GM23338 (cell line): ENCODE measurements at regions not wholly inside any gene's neighbourhood (a gene's known extent, or its start where the extent isn't known, plus 50 kb on each side); places are given as distances from the start of the nearest gene placed in this dataset.

Experiments used
- CTCF ChIP-seq, 2 experiments: fragments of 200-600 bp in 1 of 2; sonication (generic) in 1 of 2; conservative IDR thresholded peaks; 2 replicates each; pipeline versions ENCODE4 v1.5.1 to v1.6.1; 2016 to 2017; ENCODE audit warnings: antibody characterized with exemption in 2 of 2, low read depth in 2 of 2, mild to moderate bottlenecking in 2 of 2, moderate library complexity in 1 of 2
- EZH2 ChIP-seq: fragments of 200-600 bp; sonication (generic); IDR thresholded peaks from one replicate; pipeline ENCODE4 v1.8.0; 2017; ENCODE audit warnings: antibody characterized with exemption, mild to moderate bottlenecking, low read depth; ENCODE audit not compliant: unreplicated experiment
- EZH2phosphoT487 ChIP-seq: fragments of 200-600 bp; sonication (generic); IDR thresholded peaks from one replicate; pipeline ENCODE4 v1.8.1; 2018; ENCODE audit warnings: antibody characterized with exemption; ENCODE audit not compliant: unreplicated experiment
- NANOG ChIP-seq: IDR thresholded peaks from 2 replicates; pipeline ENCODE4 v1.6.1; 2016; ENCODE audit warnings: antibody characterized with exemption, borderline replicate concordance
- REST ChIP-seq: IDR thresholded peaks from one replicate; pipeline ENCODE4 v1.6.1; 2018; ENCODE audit warnings: antibody characterized with exemption; ENCODE audit not compliant: unreplicated experiment

- TF ChIP-seq CTCF (conservative IDR thresholded peaks at IDR 0.05; ENCODE audit: low read depth in 2 of 2) (no peak), EZH2 (no peak), EZH2phosphoT487 (no peak), NANOG (no peak), REST (no peak)
Observed at GRCh38 chr2:12493031-12493513, 223.7 kb upstream of the TRIB2 start.
